Lower leg skin (tissue), 4 donors: ENCODE measurements at regions not wholly inside any gene's neighbourhood (a gene's known extent, or its start where the extent isn't known, plus 50 kb on each side); places are given as distances from the start of the nearest gene placed in this dataset.

Source experiments
- DNase-seq, 2 donors: peaks; one replicate each; pipeline ENCODE4 v3.0.0-alpha.2; 2019; ENCODE audit warnings: low spot score in 2 of 2
- H3K4me3 ChIP-seq: fragments of 200-600 bp; sonication (generic); 2 replicates; pipeline ENCODE4 v1.5.1; 2017; ENCODE audit warnings: mild to moderate bottlenecking, low read depth; ENCODE audit not compliant: poor library complexity, severe bottlenecking
- POLR2A ChIP-seq, 2 donors: fragments of 450-650 bp; IDR thresholded peaks; one replicate each; pipeline ENCODE4 v1.6.1; 2016 to 2017; ENCODE audit warnings: antibody characterized with exemption in 2 of 2, mild to moderate bottlenecking in 1 of 2, moderate library complexity in 1 of 2
- WGBS, 2 donors: methylation state at CpG; one replicate each; pipeline ENCODE4 v1.1.5; 2018; 5-methylcytosine and 5-hydroxymethylcytosine counted together
- intact Hi-C: fragments of 100-400 bp; cut with DNase I; formaldehyde crosslinking; loops from one replicate; pipeline ENCODE4 v1.15.0; 2023; ENCODE audit warnings: low total_unique reads
- TF ChIP-seq, protein P1 (sequence below), 3 donors: fragments of 450-650 bp; IDR thresholded peaks; one replicate each; pipeline ENCODE4 v1.5.1; 2016; ENCODE audit warnings: antibody characterized with exemption in 3 of 3, mild to moderate bottlenecking in 3 of 3, moderate library complexity in 2 of 3

DNA sequence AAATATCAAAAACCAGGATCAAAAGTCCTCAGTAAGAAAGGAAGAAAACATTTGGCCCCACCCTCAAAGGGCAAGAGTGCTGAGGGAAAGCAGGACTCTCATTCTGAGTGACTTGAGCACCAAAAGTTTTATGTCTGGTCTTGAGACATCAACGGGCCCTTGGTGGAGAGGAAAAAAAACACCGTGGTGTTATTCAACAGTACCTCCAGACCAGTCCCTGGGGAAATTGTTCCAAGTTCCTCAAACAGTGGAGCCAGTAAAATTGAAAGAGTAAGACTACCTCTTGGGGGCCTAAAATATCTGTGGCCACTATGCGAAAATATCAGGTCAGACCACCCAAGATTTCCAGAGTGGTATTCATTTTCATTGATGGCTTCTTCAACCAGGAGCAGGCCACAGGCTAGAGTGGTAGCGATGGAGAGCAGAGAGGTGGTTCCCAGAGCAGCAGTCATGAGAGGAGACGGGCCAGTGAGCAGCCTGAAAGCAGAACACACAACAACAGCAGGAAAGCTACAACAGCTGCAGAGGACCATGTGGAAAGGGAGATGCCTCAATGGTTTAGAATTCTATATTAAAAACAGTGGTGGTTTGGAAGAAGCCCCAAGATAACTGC is 63.7 kb upstream of the RPL34 start:
- no peak overlapping the region for H3K4me3 ChIP-seq
- DNase-seq = no peak
- intact Hi-C loops = no loop called here
- WGBS, 2 donors = 88 to 91% methylated on average over 5 of the region's 5 CpGs
- no peak for TF ChIP-seq POLR2A (IDR thresholded peaks at IDR 0.05)
- TF ChIP-seq, protein P1, sequence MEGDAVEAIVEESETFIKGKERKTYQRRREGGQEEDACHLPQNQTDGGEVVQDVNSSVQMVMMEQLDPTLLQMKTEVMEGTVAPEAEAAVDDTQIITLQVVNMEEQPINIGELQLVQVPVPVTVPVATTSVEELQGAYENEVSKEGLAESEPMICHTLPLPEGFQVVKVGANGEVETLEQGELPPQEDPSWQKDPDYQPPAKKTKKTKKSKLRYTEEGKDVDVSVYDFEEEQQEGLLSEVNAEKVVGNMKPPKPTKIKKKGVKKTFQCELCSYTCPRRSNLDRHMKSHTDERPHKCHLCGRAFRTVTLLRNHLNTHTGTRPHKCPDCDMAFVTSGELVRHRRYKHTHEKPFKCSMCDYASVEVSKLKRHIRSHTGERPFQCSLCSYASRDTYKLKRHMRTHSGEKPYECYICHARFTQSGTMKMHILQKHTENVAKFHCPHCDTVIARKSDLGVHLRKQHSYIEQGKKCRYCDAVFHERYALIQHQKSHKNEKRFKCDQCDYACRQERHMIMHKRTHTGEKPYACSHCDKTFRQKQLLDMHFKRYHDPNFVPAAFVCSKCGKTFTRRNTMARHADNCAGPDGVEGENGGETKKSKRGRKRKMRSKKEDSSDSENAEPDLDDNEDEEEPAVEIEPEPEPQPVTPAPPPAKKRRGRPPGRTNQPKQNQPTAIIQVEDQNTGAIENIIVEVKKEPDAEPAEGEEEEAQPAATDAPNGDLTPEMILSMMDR (IDR thresholded peaks at IDR 0.05) = no peak

DNA sequence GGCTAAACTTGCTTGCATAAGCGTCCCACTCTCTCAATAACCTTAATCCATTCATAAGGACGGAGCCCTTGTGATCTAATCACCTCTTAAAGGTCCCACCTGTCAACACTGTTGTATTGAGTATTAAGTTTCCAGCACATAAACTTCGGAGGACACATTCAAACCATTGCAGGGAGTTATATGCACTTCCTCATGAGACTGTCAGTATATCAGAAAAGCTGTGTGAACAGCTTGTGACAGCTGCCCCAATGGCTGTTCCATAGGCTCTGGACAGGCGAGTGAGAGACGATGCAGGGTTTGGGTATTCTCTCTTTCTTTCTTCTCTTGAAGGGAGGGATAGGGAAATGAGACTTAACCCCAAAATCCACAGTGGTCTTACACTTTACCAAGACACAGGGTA is 64.2 kb upstream of the RPL34 start:
- WGBS, 2 donors = 84 to 85% methylated on average over 5 of the region's 5 CpGs
- no peak overlapping the region for H3K4me3 ChIP-seq
- intact Hi-C loops = no loop called here
- no peak for DNase-seq
- TF ChIP-seq, protein P1 (IDR thresholded peaks at IDR 0.05) = no peak
- no peak for TF ChIP-seq POLR2A (IDR thresholded peaks at IDR 0.05)

DNA sequence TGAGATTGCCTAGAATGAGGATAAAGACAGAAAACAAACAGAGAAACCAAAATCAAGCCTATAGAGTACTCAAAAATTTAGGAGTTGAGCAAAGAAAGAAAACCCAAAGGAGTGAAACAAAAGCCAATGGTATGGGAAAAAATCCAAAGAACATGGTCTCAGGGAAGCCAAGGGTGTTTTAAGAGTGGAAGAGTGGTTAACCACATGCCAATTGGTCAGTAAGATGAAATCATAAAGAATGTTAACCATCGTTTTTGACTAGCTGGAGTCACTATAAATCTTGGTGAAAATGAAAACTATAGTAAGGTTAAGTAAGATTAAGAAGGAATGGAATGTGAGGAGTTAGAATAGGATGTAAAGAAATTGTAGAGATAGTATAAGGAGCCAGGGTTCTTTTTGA is 64.7 kb upstream of the RPL34 start:
- intact Hi-C loops = no loop called here
- DNase-seq = no peak
- WGBS, 2 donors = 53 to 63% methylated on average over 1 of the region's 1 CpG
- no peak overlapping the region for H3K4me3 ChIP-seq
- TF ChIP-seq, protein P1 (IDR thresholded peaks at IDR 0.05) = no peak
- TF ChIP-seq POLR2A (IDR thresholded peaks at IDR 0.05) = no peak

DNA sequence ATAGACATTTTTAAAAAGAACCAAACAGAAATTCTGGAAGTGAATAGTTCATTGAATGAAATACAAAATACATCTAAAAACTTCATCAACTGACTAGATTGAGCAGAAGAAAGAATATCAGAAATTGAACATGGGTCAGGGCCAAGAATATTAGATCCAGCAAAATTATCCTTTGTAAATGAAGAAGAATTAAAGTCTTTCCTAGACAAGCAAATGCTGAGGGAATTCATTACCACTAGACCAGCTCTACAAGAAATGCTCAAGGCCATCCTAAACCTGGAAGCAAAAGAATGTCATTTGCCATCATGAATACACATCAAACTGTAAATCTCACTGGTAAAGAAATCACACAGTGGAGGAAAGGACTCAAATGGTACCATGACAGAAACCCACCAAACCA is 72.7 kb upstream of the RPL34 start:
- no peak overlapping the region for H3K4me3 ChIP-seq
- no peak for DNase-seq
- intact Hi-C loops = no loop called here
- no peak for TF ChIP-seq POLR2A (IDR thresholded peaks at IDR 0.05)
- TF ChIP-seq, protein P1 (IDR thresholded peaks at IDR 0.05) = no peak

DNA sequence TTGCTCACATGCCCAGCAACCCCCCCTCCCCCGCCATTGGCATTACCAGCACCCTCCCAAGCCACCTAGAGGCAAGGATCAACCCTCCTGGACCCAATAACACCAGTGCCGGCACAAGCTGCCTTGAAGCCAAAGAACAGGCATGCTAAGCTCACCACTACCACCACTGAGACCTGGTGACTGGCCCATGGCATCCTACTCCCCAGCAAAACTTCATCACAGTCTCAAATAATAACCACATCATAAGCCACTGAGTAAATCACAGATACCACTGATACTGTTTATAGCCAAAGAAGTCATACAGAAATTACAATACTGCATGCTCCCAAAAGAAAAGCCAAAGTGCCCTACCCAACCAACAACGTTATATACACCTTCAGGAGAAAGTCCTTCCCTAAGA is 73.6 kb upstream of the RPL34 start:
- 80 to 93% methylated on average over 3 of the region's 3 CpGs for WGBS, 2 donors
- DNase-seq = no peak
- no peak for TF ChIP-seq POLR2A (IDR thresholded peaks at IDR 0.05)
- TF ChIP-seq, protein P1 (IDR thresholded peaks at IDR 0.05) = no peak
- no peak overlapping the region for H3K4me3 ChIP-seq
- intact Hi-C loops = no loop called here

DNA sequence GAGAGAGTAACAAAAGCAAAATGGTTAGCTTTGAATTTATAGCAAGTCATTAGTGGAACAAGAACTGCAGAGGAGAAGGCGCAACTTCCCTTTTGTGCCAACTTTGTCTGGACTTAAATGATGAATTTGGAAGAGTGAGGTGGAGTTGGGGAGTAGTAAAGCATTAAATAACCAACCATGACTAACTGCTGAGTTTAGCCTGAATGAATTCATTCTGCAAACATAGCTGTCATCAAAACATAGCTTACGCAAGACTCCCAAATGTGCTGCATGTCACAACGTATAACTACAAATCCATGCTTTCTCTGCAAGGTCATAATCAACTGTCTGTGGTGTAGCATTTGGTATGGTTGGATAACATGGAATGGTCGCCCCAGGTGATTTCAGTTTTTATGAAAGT is 75.9 kb upstream of the RPL34 start:
- WGBS, 2 donors = 69 to 74% methylated on average over 4 of the region's 4 CpGs
- H3K4me3 ChIP-seq = no peak overlapping the region
- intact Hi-C loops = no loop called here
- no peak for DNase-seq
- TF ChIP-seq POLR2A (IDR thresholded peaks at IDR 0.05) = no peak
- TF ChIP-seq, protein P1 (IDR thresholded peaks at IDR 0.05) = no peak
